Activated T-cell treated with anti-CD3 and anti-CD28 coated beads for 4 hours (primary cell): ENCODE measurements at regions not wholly inside any gene's neighbourhood (a gene's known extent, or its start where the extent isn't known, plus 50 kb on each side); places are given as distances from the start of the nearest gene placed in this dataset.
"Not testable (repeated sequence)": the region's sequence is repeated elsewhere in the genome, so short reads cannot be mapped to it uniquely, and the experiment has no call there.

Source experiments
- DNase-seq: peaks from one replicate; pipeline ENCODE4 v3.0.0-alpha.2; 2020

GRCh38 chr1:213602796-213603486 is 384.8 kb upstream of the PROX1 start:
- DNase-seq = no peak

GRCh38 chr1:213604477-213604876 is 383.3 kb upstream of the PROX1 start:
- DNase-seq = no peak

- DNase-seq = no peak
These were observed 382.0 kb upstream of the PROX1 start for GRCh38 chr1:213605732-213606131.

GRCh38 chr1:213606252-213606820 is 381.4 kb upstream of the PROX1 start:
- DNase-seq = no peak

GRCh38 chr1:213613549-213613948 is 374.2 kb upstream of the PROX1 start:
- no peak for DNase-seq

GRCh38 chr1:213615226-213615916 is 372.4 kb upstream of the PROX1 start:
- DNase-seq = no peak

- DNase-seq = no peak
These were observed 370.6 kb upstream of the PROX1 start for GRCh38 chr1:213617133-213617532.

- no peak for DNase-seq
These were observed 369.7 kb upstream of the PROX1 start for GRCh38 chr1:213618094-213618493.

- DNase-seq = no peak
These were observed 368.7 kb upstream of the PROX1 start for GRCh38 chr1:213619026-213619425.

GRCh38 chr1:213621077-213621476 is 366.7 kb upstream of the PROX1 start:
- no peak for DNase-seq

- DNase-seq = no peak
These were observed 365.3 kb upstream of the PROX1 start for GRCh38 chr1:213622365-213623063.

GRCh38 chr1:213623064-213623581 is 364.6 kb upstream of the PROX1 start:
- DNase-seq = no peak

- no peak for DNase-seq
These were observed 363.9 kb upstream of the PROX1 start for GRCh38 chr1:213623862-213624261.

- DNase-seq = not testable (repeated sequence)
These were observed 351.0 kb upstream of the PROX1 start for GRCh38 chr1:213636778-213637177.

GRCh38 chr1:213641312-213641711 is 346.5 kb upstream of the PROX1 start:
- no peak for DNase-seq

GRCh38 chr1:213643360-213643759 is 344.4 kb upstream of the PROX1 start:
- no peak for DNase-seq

- no peak for DNase-seq
These were observed 339.7 kb upstream of the PROX1 start for GRCh38 chr1:213647864-213648650.

- DNase-seq = no peak
These were observed 338.4 kb upstream of the PROX1 start for GRCh38 chr1:213649373-213649772.

GRCh38 chr1:213650603-213651002 is 337.2 kb upstream of the PROX1 start:
- no peak for DNase-seq

GRCh38 chr1:213651077-213651476 is 336.7 kb upstream of the PROX1 start:
- no peak for DNase-seq

GRCh38 chr1:213652109-213652508 is 335.7 kb upstream of the PROX1 start:
- no peak for DNase-seq

GRCh38 chr1:213656039-213656438 is 331.7 kb upstream of the PROX1 start:
- DNase-seq = no peak

- no peak for DNase-seq
These were observed 331.3 kb upstream of the PROX1 start for GRCh38 chr1:213656503-213656902.
